Left ventricle myocardium superior (tissue), 1 donor: ENCODE measurements at regions not wholly inside any gene's neighbourhood (a gene's known extent, or its start where the extent isn't known, plus 50 kb on each side); places are given as distances from the start of the nearest gene placed in this dataset.
A peak's percentile ranks its signal among the peaks of the same experiment; 100 is the strongest.
"Not testable (repeated sequence)": the region's sequence is repeated elsewhere in the genome, so short reads cannot be mapped to it uniquely, and the experiment has no call there.

Experiments
- ATAC-seq: fragments of 200-7000 bp; cut with Tn5 transposase; one replicate; pipeline ENCODE4 v1.9.1; 2020; ENCODE audit warnings: mild to moderate bottlenecking, moderate library complexity
- DNase-seq: peaks from one replicate; pipeline ENCODE4 v3.0.0-alpha.2; 2020
- intact Hi-C: fragments of 100-400 bp; cut with micrococcal nuclease; formaldehyde crosslinking; loops from one replicate; pipeline ENCODE4 v1.11.0; 2022
- donor health status: DM: no; HTN: yes; CAD: no; lungs with severe emphysema.

DNA sequence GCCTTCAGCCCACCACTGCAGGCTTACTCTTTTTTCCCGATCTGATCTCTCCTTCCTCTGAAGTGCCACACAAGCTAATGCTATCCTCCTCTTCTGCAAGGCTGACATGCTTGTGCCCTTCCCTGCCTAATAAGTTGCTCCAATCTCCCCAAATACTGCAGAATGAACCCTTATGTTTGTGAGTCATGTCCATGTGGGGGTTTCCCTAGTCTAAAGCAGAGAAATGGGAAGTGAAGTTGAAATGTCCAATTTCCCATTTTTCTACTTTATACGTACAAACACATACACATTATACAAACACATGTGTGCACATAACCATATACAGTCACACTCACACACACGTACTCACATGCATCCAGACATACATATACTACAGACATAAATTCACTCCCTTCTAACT is 288.1 kb upstream of the CELF4 start:
- DNase-seq (no peak), ATAC-seq (no peak)
- intact Hi-C loops = no loop called here

DNA sequence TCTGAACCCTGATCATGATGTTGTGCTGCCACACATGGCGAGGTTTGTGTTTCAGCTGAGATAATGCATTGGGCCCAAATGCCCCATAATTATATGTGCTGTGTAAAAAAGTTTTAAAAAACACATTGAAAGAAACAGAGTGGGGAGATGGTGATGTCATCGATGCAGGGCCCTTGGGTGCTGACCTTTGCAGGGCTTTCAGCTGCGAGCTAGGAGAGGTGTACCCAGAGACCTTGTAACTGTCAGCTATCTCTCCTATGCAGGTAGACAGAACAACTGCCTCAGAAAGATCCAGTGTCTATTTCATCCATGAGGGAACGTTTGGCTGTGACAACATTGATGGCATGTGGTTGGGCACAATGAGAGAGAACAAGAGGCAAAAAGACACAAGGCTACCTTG is 286.9 kb upstream of the CELF4 start:
- no peak for DNase-seq
- intact Hi-C loops = no loop called here
- no peak for ATAC-seq

DNA sequence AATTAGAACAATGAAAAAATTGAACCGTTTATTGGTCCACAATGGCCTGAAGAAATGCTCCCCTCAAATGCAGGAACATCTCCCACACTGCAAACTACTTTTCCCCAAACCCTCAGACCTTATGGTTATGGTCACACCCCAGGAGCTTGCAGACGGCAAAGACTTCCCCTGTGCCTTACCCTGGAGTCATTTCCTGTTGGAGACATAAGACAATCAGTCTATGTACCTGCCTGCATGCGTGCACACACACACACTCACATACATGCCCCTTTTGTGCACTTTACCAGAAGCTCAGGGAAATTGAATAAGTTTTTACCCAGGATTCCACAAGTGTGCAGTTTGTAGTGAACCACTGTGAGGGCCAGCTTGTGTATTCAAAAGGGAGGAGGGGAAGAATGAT is 281.9 kb upstream of the CELF4 start:
- intact Hi-C loops = no loop called here
- DNase-seq (no peak), ATAC-seq (no peak)

DNA sequence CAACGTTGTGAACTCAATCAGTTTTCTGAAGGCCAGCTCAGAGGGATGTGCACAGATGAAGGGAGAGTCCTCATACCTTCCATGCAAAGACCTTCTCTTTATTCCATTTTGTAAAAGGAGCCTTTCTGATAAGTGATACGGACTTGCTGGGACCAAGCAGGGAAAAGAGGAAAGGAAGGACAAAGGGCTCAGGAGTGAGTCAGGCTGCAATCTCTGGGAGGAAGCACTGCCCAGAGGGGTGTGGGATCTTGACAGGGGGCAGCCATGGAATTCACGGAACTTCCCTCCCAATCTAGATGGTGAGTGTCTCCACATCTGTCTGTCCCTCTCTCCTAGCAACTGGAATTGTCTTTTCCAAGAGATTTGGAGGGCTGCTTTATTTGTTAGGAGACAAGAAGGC is 281.4 kb upstream of the CELF4 start:
- DNase-seq (no peak), ATAC-seq (no peak)
- intact Hi-C loops = no loop called here

DNA sequence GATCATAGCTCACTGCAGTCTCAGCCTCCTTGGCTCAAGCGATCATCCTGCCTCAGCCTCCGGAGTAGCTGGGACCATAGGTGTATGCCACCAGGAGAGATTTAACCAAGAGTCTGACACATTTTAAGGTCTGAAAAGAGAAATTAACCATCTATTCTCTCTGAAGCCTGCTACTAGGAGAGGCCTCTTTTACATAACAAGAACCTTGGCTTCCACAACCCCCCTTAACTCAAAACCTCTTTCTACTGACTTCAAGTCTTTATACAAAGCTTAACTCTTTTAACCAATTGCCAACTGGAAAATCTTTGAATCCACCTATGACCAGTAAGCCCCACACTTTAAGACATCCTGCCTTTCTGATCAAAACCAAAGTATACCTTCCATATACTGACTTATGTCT is 279.9 kb upstream of the CELF4 start:
- intact Hi-C loops = no loop called here
- no peak for DNase-seq
- no peak for ATAC-seq

DNA sequence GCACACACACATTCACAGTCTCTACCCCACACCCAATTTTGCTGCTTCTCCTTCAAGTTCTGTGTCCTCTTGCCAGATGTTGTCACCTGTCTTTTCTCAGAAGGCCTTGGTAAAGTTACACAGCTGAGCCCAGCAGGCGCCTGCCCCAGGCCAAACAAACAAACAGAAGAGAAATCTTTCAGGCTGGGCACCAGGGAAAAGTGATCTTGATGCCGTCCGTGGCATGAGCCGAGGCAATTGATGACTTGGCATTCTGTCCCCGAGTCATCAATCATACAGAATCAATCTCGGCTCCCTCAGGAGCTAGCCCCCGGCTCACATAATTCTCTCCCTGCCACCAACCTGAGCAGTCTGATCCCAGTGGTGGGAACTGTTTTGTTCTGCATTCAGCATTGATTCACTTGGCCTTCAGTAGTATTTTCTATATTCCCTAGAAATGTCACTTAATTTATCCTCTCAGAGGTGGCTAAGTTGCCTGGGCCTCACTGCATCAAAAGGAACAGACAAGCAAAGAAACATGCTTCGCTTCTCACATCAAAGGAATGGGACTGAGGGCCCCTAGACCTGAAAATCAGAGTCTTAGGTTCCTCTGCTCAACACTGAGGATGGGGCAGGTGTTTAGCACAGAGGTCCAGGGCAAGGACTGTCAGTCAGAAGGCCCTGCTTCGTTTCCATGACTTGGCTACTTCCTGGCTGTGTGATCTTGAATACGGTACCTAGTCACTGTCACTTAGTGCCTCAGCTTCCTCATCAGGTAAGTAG is 278.8 kb upstream of the CELF4 start:
- ATAC-seq = no peak
- no peak for DNase-seq
- intact Hi-C loops = no loop called here

DNA sequence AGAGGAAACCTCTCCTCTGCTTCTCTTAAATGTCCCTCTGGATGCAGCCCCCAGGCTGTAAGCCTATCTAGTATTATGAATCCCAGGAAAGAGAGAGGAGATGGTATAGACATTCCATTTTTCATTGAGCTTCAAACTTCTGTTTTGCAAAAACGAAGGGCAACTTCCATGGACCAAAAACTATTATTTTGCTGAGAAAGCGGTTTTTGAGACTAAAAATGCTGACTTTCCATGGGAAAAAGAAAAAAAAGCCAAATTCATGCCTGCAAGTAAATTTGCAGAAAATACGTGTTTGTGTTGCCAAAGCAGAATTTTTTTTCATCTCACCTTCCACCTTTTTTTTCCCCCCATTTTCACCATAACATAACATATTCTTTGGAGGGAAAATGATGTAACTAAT is 272.5 kb upstream of the CELF4 start:
- intact Hi-C loops = no loop called here
- DNase-seq (no peak), ATAC-seq (no peak)

DNA sequence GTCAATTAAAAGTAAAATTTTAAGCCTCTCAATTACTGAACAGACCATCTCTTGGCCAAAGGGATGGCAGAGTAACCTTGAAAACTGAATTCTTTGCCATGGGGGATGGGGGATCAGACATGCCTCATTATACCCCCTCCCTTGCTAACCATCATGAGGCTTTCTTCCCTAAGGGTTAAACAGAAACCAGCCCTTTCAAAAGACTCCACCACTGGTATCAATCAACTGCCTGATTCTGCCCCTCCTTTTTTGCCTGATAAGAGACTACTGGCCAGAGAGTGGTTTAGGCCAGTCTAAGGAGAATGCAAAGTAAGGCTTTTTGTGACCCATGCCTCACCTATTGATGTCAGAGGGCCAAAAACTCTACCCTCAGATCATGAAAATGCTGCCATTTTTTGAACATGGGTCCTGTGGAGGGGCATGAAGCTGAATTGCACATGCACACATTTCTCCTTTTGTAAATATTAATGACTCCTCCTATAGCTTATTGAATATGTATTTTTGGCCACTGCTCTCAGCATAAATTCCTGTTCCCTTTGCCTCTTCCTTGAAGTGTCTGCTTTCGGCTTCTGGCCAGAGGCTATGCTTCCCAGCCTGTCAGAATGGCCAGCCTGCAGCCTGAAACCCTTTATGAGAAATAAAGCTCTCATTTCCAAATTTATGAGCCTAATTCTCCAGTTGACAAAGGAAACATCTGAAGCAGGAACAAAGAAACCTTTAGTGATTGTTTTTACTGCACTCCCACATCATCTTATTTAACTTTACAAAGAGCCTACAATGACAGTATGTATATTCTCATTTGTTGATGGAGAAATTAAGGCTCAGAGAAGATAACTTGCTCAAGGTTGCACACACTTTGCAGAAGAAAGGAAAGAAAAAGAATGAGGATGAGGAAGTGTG is 270.7 kb upstream of the CELF4 start:
- intact Hi-C loops = no loop called here
- ATAC-seq (no peak), DNase-seq (no peak)

DNA sequence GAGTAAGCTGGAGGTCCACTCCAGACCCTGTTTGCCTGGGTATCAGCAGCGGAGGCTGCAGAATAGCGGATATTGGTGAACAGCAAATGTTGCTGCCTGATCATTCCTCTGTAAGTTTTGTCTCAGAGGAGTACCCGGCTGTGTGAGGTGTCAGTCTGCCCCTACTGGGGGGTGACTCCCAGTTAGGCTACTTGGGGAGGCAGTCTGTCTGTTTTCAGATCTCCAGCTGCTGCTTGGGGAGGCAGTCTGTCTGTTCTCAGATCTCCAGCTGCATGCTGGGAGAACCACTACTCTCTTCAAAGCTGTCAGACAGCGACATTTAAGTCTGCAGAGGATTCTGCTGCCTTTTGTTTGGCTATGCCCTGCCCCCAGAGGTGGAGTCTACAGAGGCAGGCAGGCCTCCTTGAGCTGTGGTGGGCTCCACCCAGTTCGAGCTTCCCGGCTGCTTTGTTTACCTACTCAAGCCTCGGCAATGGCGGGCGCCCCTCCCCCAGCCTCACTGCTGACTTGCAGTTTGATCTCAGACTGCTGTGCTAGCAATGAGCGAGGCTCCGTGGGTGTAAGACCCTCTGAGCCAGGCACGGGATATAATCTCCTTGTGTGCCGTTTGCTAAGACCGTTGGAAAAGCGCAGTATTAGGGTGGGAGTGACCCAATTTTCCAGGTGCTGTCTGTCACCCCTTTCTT is 266.6 kb upstream of the CELF4 start:
- intact Hi-C loops, ATAC-seq: not testable (repeated sequence)
- peak; percentile 18 for DNase-seq

DNA sequence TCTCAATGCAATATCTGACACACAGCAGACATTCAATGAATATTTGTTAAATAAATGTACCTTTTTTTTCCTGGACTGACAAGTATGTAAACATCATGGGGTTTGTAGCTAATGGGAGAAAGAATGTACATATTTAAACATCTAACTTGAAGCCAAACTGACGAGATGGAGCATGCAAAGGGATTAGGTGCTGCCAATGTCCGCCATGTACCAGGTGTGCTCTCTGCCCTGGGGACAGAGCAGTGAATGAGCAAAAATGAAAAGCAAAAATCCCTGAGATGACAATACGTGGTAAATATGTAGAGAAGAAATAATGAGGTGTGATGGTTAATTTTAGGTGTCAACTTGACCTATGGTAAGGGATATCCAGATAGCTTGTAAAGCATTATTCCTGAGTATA is 247.4 kb upstream of the CELF4 start:
- ATAC-seq (no peak), DNase-seq (no peak)
- intact Hi-C loops = no loop called here

DNA sequence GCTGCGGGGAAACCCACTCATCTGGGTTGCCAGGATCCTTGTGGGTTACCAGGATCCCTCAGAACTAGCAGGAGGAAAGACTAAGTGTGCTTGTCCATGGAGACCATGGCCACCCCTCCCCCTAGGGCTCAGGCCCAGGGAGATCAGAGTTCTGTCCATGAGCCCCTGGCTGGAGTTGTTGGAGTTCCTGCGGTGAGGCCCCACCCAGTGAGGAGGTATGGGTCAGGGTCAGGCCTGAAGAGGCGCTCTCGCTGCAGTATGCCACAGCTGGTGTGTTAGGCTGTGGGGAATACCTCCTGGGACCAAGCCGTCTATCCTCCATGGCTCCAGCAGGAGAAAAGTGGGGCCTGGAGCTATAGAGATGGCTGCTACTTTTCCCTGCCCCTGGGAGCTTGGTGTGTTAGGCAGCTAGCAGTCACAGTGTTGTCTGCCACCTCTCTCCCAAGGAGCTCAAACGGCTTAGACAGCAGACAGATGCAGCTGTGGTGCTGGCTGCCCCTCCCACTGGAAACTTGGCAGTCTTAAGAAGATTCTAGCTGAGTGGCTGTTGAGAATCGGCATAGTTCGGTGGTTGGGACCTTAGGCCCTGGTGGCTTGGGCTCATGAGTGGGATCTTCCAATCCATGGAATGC is 240.3 kb upstream of the CELF4 start:
- intact Hi-C loops = no loop called here
- ATAC-seq = no peak
- no peak for DNase-seq

DNA sequence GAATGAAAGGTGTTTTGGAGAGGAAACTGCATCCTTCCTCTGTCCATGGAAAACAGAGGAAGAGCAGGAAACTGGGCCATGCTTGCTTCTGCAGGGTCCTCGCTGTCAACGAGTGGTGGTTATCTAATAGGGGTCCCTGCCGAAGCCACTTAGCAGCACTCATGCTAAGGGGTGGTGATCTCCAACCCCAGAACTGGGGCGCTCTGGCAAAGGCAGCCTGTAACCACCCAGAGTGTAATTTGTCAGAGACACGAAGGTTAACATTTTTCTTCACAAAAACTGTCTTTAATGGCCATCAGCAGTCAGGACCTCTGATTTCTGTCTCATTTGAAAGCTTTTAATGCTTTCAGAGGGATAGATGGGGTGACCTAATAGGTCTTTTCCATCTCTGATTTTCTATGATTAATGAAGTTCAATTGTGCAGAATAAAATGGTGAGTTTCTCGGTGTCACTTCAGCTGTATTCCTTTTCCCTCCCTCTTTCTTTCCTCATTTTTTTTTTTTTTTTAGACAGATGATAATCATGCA is 231.3 kb upstream of the CELF4 start:
- ATAC-seq = no peak
- intact Hi-C loops = no loop called here
- DNase-seq = no peak

DNA sequence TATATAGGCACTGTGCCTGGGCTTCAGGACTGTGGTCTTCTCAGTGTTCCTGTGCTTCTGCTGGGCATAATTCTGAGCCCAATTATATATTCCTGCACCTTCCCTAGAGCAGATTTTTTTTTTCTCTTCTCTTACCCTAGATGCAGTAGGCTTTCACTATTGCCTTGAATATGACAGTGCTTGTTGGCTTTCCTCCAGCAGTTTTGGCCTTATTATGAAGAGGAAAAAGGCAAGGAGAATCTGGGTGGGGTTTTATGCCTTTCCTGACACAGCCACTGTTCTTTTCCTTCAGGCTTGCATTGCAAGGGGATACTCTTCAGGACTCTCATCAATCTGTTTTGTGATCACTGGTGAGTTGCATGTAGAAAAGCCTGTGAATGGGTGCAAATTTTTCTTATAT is 221.9 kb upstream of the CELF4 start:
- intact Hi-C loops = no loop called here
- no peak for ATAC-seq
- DNase-seq = no peak

DNA sequence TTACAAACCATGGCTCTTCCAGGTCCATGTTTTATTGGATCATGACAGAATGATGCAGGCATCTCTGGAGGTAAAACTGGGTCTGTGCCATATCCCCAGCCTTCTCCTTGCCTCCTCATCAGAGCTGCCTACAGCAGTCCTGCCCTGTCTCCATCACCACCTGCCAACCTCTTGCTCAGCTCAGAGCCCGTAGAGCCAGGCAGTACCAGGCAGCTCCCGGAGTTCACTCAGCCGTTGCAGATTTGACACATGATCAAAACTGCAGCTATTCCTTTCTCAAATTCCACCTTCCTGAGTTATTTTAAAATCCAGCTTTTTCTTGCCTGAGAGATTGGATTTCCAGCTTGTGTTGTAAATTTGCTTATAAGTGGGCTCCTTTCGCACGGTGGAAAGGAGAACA is 218.2 kb upstream of the CELF4 start:
- DNase-seq (no peak), ATAC-seq (no peak)
- intact Hi-C loops = no loop called here

DNA sequence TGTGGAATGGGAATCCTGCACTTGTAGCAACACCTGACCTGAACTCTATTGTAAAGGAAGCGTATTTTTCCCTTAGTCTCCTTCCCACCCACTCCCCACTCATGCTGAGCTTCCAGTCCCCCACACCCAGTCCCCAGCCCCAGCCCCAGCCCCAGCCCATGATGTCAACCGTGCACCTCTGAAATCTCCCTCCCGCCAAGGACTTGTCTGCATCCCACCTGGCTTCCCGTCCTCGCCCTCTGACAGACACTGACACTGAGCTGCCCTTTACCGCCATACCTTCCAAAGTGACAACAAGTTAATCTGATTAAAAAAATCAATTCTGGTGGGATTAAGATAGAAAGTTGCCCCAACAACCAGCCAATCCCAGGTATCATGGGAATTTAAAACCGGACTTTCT is 213.6 kb upstream of the CELF4 start:
- ATAC-seq (no peak), DNase-seq (no peak)
- intact Hi-C loops = no loop called here

DNA sequence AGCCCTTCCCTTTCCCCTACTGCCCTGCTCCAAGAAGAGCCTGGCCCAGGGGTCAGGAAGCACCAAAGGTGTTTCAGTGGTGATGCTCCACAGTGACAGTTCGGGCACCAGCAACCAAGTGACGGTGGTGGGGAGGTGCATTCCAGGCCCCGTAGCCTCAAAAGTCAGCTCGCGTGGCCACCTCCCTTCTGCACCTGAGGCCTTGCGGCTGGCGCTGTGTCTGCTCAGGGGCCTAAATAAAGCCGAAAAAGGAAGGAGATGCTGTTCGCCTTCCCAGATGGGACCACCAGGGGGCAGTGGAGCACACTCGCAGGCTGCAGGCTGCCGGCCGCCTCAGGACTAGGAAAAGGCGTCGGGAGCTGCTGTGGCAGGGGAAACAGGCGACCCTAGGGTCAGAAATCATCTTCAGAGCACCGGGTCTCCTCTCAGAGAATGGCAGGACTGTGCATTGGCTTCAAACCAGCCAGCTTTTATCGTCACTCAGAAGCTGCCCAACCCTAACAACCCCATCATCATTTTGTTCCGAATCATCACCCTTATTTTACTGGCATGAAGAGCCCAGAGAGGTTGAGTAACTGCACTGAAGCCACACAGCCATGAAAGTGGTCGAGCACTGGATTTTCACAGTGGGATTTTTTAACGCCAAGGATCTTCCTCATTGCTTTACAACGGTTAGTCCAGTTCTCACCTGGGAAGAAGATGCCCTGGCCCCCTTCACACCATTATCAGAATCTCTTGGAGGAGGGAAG is 213.0 kb upstream of the CELF4 start:
- ATAC-seq = peak; percentile 48
- DNase-seq = peak; percentile 65
- intact Hi-C loops = no loop called here

DNA sequence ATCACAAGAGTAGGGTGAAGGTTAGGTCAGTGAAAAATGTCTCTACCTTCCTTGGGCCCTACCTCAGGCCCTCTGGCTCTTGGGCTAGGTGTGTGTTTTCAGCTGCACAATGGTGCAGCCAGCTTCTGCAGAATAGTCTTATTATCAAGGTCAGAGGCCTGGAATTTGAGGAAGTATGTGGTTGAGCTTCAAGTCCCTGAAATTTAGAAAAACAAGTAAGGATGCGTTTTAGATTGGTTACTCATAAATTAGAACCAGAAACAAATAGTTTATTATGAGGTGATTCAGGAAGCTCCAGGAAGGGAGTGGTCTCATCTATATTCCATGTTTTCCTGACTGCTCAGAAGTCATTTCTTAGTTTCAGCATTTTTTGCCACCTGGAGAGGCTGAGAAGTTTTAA is 204.2 kb upstream of the CELF4 start:
- intact Hi-C loops = no loop called here
- DNase-seq (no peak), ATAC-seq (no peak)

DNA sequence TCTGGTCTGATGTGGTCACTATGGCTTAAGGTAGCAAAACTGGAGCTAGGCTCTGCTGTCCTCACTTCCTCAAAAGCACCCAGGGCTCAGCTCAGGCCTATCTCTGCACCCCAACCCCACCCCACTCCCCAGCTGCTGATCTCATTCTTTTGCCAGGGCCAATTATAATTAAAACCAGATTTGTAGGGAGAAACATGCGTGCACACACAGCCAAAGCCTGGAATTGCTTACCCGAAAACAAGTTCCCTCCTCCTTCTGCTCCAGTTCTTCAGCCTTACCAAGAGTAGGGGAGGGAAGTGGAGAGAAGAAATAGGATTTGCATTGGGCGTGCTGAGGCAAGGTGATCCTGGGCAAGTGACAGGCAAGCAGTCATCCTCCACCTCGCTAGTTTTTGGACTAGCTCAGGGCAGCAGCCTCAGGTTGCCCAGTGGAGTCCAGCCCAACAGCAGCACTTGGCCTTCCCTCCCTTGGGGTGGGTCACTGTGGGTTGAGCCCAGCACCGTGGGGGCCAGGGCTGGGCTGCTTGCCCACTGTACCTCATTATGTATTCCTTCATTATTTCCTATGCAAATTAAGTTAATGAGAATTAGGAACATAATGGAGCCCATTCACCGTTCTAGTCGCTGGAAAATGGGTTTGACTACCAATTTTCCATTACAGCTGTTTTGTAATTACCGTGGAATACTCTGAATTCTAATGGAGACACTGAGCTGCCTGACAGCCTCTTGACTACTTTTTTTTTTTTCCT is 199.1 kb upstream of the CELF4 start:
- ATAC-seq = no peak
- intact Hi-C loops = no loop called here
- DNase-seq = no peak
